Endometrial microvascular endothelial cells (primary cell): ENCODE measurements at regions not wholly inside any gene's neighbourhood (a gene's known extent, or its start where the extent isn't known, plus 50 kb on each side); places are given as distances from the start of the nearest gene placed in this dataset.
"Not testable (repeated sequence)": the region's sequence is repeated elsewhere in the genome, so short reads cannot be mapped to it uniquely, and the experiment has no call there.

Experiments
- in situ Hi-C: cut with HindIII; loops from 2 replicates; pipeline ENCODE4 v1.10.0; 2017; ENCODE audit warnings: low sequenced_read_pairs, low pct_unique_long_range_greater_than_20kb; ENCODE audit errors: inconsistent ontology term

- in situ Hi-C loops = no loop called here
Observed at GRCh38 chr10:21138769-21139340, 241.7 kb upstream of the NEBL start.

GRCh38 chr10:21135023-21135931 lies 238.2 kb upstream of the NEBL start:
- in situ Hi-C loops = no loop called here

- in situ Hi-C loops = no loop called here
Observed at GRCh38 chr10:21134645-21135022, 237.5 kb upstream of the NEBL start.

- in situ Hi-C loops = no loop called here
Observed at GRCh38 chr10:21130683-21131442, 233.8 kb upstream of the NEBL start.

GRCh38 chr10:21130108-21130507 lies 233.0 kb upstream of the NEBL start:
- in situ Hi-C loops = no loop called here

- in situ Hi-C loops = no loop called here
Observed at GRCh38 chr10:21125471-21126228, 228.5 kb upstream of the NEBL start.

- in situ Hi-C loops = no loop called here
Observed at GRCh38 chr10:21122907-21123306, 225.8 kb upstream of the NEBL start.

- in situ Hi-C loops = not testable (repeated sequence)
Observed at GRCh38 chr10:21121822-21122221, 224.7 kb upstream of the NEBL start.

- in situ Hi-C loops = no loop called here
Observed at GRCh38 chr10:21114683-21115082, 217.6 kb upstream of the NEBL start.

GRCh38 chr10:21110358-21110757 lies 213.2 kb upstream of the NEBL start:
- in situ Hi-C loops = no loop called here

- in situ Hi-C loops = not testable (repeated sequence)
Observed at GRCh38 chr10:21106931-21107330, 209.8 kb upstream of the NEBL start.

- in situ Hi-C loops = not testable (repeated sequence)
Observed at GRCh38 chr10:21105331-21105730, 208.2 kb upstream of the NEBL start.

- in situ Hi-C loops = no loop called here
Observed at GRCh38 chr10:21100871-21101514, 203.9 kb upstream of the NEBL start.

- in situ Hi-C loops = no loop called here
Observed at GRCh38 chr10:21100190-21100589, 203.1 kb upstream of the NEBL start.

GRCh38 chr10:21099291-21100062 lies 202.4 kb upstream of the NEBL start:
- in situ Hi-C loops = no loop called here

GRCh38 chr10:21097926-21098355 lies 200.8 kb upstream of the NEBL start:
- in situ Hi-C loops = no loop called here

GRCh38 chr10:21095494-21096055 lies 198.5 kb upstream of the NEBL start:
- in situ Hi-C loops = no loop called here

- in situ Hi-C loops = no loop called here
Observed at GRCh38 chr10:21095073-21095472, 198.0 kb upstream of the NEBL start.
